Erythroblast (primary cell): ENCODE measurements at regions not wholly inside any gene's neighbourhood (a gene's known extent, or its start where the extent isn't known, plus 50 kb on each side); places are given as distances from the start of the nearest gene placed in this dataset.
"Not testable (repeated sequence)": the region's sequence is repeated elsewhere in the genome, so short reads cannot be mapped to it uniquely, and the experiment has no call there.

Experiments
- DNase-seq, 2 experiments: peaks; one replicate each; lab custom pipeline; 2025; lab: John Stamatoyannopoulos, UW
- GATA1 ChIP-seq: IDR thresholded peaks from 2 replicates; pipeline ENCODE4 v1.6.1; 2011; ENCODE audit warnings: low read depth, mild to moderate bottlenecking, control low read depth, low read length, moderate library complexity
- POLR2A ChIP-seq: IDR thresholded peaks from 2 replicates; pipeline ENCODE4 v1.6.1; 2011; ENCODE audit warnings: mild to moderate bottlenecking, low read length

DNA sequence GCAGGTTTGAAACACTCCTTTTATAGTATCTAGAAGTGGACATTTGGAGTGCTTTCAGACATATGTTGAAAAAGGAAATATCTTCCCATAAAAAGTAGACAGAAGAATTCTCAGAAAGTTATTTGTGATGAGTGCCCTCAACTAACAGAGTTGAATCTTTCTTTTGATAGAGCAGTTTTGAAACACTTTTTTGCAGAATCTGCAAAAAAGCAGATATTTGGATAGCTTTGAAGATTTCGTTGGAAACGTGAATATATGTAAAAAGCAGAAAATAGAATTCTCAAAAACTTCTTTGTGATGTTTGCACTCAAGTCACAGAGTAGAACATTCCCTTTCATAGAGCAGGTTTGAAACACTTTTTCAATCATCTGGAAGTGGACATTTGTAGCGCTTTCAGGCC is 676.4 kb upstream of the ZNF337 start:
- not testable (repeated sequence) for DNase-seq

DNA sequence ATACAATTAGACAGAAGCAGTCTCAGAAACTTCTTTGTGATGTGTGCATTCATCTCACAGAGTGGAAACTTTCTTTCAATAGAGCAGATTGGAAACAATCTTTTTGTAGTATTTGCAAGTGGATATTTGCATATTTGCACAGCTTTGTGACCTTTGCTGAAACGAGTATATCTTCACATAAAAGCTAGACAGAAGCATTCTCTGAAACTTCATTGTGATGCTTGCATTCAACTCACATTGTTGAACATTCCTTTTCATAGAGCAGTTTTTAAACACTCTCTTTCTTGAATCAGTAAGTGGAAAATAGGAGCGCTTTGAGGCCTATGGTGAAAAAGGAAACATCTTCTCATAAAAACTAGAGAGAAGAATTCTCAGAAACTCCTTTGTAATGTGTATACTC is 657.9 kb upstream of the ZNF337 start:
- no peak for TF ChIP-seq GATA1
- TF ChIP-seq POLR2A = no peak
- DNase-seq = no peak

DNA sequence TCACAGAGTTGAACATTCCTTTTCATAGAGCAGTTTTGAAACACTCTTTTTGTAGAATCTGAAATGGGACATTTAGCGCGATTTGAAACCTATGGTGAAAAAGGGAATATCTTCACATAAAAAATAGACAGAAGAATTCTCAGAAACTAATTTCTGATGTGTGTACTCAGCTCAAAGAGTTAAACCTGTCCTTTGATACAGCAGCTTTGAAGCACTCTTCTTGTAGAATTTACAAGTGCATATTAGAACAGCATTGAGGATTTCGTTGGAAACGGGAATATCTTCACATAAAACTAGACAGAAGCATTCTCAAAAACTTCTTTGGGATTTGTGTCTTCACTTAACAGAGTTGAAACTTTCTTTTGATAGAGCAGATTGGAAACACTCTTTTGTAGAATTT is 650.7 kb upstream of the ZNF337 start:
- TF ChIP-seq POLR2A (no peak), GATA1 (no peak)
- DNase-seq = no peak

DNA sequence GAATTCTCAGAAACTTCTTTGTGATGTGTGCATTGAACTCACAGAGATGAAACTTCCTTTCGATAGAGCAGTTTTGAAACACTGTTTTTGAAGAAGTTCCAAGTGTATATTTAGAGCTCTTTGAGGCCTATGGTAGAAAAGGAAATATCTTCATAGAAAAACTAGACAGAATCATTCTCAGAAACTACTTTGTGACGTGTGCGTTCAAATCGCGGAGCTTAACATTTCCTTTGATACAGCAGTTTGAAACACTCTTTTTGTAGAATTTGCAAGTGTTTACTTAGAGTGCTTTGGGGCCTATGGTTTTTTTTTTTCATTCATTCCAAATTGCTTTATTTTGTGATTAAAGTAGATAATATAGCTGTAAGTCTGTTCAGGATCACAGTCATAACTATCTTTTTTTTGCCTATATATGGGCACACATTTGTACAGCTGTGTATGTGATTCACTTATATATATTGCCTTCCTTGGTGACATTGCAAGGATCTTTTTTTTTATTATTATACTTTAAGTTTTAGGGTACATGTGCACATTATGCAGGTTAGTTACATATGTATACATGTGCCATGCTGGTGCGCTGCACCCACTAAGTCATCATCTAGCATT is 643.9 kb upstream of the ZNF337 start:
- not testable (repeated sequence) for DNase-seq

GRCh38 chr20:26324177-26324576 is 627.5 kb upstream of the ZNF337 start:
- no peak for DNase-seq
- TF ChIP-seq GATA1 = no peak
- no peak for TF ChIP-seq POLR2A

DNA sequence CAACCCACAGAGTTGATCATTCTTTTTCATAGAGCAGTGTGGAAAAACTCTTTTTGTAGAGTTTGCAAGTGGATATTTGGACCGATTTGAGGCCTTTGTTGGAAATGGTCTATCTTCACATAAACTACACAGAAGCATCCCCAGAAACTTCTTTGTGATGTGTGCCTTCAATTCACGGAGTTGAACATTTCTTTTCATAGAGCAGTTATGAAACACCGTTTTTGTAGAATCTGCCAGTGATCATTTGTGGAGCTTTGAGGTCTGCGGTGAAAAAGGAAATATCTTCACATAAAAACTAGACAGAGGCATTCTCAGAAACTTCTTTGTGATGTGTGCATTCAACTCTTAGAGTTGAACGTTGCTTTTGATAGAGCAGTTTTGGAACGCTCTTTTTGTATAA is 618.4 kb upstream of the ZNF337 start:
- TF ChIP-seq POLR2A (no peak), GATA1 (no peak)
- DNase-seq = no peak

DNA sequence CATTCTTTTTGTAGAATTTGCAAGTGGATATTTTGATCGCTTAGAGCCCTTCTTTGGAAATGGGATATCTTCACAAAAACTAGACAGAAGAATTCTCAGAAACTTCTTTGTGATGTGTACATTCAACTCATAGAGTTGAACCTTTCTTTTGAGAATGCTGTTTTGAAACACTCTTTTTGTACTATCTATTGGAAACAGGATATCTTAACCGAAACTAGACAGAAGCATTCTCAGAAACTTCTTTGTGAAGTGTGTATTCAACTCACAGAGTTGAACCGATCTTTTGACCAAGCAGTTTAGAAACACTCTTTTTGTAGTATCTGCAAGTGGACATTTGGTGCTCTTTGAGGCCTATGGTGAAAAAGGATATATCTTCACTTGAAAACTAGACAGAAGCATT is 613.1 kb upstream of the ZNF337 start:
- DNase-seq = not testable (repeated sequence)

GRCh38 chr20:26308961-26309360 is 612.3 kb upstream of the ZNF337 start:
- TF ChIP-seq GATA1 (no peak), POLR2A (no peak)
- no peak for DNase-seq

- no peak for DNase-seq
- TF ChIP-seq POLR2A (no peak), GATA1 (no peak)
Observed at GRCh38 chr20:26295006-26295405, 598.4 kb upstream of the ZNF337 start.

DNA sequence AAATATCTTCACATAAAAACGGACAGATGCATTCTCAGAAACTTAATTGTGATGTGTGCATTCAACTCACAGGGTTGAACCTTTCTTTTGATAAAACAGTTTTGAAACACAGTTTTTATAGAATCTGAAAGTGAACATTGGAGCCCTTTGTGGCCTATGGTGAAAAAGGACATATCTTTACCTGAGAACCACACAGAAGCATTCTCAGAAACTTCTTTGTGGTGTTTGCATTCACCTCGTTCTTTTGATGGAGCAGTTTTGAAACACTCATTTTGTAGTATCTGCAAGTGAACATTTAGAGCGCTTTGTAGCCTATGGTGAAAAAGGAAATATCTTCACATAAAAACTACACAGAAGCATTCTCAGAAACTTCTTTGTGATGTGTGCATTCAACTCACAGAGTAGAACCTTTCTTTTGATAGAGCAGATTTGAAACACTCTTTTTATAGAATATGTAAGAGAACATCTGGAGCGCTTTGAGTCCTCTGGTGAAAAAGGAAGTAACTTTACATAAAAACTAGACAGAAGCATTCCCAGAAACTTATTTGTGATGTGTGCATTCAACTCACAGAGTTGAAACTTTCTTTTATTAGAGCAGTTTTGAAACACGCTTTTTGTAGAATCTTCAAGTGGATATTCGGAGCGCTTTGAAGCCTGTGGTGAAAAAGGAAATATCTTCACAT is 591.9 kb upstream of the ZNF337 start:
- DNase-seq = not testable (repeated sequence)

DNA sequence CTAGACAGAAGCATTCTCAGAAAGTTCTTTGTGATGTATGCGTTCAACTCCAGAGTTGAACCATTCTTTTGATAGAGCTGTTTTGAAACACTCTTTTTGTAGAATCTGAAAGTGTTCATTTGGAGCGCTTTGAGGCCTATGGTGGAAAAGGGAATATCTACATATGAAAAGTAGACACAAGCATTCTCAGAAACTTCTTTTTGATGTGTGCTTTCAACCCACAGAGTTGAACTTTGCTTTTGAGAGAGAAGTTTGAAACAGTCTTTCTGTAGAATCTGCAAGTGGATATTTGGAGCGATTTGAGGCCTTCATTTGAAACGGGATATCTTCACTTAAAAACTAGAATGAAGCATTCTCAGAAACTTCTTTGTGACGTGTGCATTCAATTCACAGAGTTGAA is 582.6 kb upstream of the ZNF337 start:
- no peak for TF ChIP-seq POLR2A
- TF ChIP-seq GATA1 = no peak

DNA sequence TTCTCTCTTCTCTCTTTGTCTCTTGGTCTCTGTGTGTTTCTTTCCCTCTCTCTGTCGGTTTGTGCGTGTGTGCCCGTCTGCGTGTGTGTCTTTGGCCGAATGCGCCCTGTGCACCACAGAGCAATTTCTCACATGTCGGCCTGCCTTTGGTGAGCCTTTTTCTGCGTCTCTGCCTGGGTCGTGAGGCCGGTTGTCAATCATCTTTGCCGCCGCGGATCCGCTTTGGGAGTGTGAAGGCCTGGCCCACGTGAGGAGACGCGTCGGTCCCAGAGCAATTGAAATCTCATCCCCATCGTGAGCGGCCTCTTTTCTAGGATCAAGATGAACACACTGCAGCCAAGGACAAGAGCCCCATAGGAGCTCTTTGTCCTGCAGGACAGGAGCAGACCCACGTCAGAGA is 580.7 kb upstream of the ZNF337 start:
- no peak for DNase-seq
- TF ChIP-seq GATA1 = no peak
- TF ChIP-seq POLR2A = no peak

More for the DNA sequence above, 582.6 kb upstream of the ZNF337 start:
- no peak for DNase-seq

GRCh38 chr20:26276554-26277210 is 580.0 kb upstream of the ZNF337 start:
- no peak for DNase-seq
- TF ChIP-seq POLR2A (no peak), GATA1 (no peak)

DNA sequence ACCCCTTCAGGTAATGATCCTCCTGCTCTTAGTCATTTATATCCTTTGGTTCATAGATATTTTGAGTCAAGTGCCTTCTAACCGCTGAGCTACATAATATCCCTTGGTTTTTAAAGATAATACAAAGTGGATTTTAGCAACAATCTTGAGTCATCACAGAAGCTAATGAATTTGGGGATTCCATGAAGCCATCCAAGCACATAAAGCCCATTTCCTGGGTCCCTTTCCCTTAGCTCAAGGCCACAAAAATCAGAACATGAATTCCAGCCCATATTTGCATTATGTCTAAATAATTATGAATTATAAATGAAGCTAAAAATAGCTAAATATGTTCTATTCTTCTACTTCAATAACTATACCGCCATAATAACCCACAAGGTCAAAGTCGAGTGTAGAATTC is 572.1 kb upstream of the ZNF337 start:
- DNase-seq = not testable (repeated sequence)

GRCh38 chr20:26260925-26261324 is 564.3 kb upstream of the ZNF337 start:
- DNase-seq = not testable (repeated sequence)

- not testable (repeated sequence) for DNase-seq
Observed at GRCh38 chr20:26252311-26252975, 555.8 kb upstream of the ZNF337 start.

DNA sequence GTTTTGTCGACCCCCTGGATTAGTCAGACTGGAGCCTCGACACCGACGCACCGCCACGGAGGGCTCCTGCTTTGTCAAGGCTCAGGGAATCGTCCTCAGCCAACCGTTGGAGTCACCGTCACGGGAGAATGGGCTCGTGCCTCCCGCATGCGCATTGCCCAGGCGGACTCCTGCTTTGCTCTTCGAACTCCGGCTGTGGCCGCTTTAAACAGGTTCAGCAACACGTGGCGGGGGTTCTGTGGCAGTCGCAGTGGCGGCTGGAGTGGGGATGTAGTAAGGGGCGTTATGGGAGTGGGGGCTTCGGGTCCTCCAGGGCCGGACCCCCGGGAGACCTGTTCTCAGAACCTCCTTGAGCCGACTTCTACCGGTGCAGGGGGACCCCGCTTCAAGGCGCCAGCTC is 554.7 kb upstream of the ZNF337 start:
- not testable (repeated sequence) for DNase-seq

DNA sequence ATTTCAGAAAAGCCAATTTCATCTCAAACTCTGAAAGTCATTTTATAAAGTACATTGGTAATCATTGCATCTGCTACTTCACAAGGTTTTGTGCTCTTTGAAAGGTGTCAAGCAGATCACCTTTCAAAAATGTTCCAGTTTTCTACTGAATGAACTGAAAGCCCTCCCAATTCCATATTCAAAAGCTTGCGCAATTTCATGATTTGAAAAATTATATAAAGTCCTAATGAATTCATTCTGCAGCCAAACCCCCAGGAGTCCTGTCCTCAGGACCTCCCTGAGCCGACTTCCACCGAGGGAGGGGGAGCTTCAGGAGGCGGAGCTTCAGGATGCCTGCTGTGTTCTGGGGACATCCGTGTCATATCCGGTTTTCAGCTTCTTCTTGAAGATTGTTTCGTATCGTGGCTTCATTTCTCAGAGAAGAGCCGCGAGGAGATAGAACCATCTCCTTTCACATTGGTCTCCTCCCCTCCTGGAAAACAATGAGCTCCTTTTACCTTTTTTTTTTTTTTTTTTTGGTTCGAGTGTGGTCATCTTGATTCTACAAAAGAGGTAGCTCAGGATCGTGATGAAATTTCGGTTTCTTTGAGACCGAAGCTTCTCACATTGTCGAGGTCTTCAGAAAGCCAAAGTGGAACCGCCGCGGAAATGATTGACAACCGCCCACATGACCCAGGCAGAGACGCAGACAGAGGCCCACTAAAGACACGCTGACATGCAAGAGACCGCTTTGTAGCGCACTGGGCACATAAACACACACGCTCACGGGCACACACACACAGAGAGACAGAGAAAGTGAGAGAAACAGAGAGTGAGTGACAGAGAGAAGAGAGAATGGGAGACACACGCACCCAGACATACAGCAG is 553.8 kb upstream of the ZNF337 start:
- DNase-seq = not testable (repeated sequence)
